ENCODE measurements at regions not wholly inside any gene's neighbourhood (a gene's known extent, or its start where the extent isn't known, plus 50 kb on each side); places are given as distances from the start of the nearest gene placed in this dataset.

- Histone ChIP-seq H2AFZ (replicated peaks; ENCODE audit: low read length, poor library complexity) (no peak overlapping the region), H2AK9ac (replicated peaks; ENCODE audit: low read depth, low read length, poor library complexity) (no peak overlapping the region), H4K5ac (ENCODE audit: low read depth, low read length) (no peak overlapping the region), H3K27ac (ENCODE audit: insufficient read depth, low read length) (no peak overlapping the region), H3K36me3 (ENCODE audit: control insufficient read depth, insufficient read depth, low read length) (no peaks in the 10 kb centered on the region), H2BK15ac (ENCODE audit: low read depth, low read length) (no peak overlapping the region), H3K4me3 (ENCODE audit: insufficient read depth, low read depth, low read length) (no peak overlapping the region), H3K9ac (ENCODE audit: low read depth, low read length) (no peak overlapping the region), H3K56ac (ENCODE audit: extremely low read depth, insufficient read depth, low read length) (no peak overlapping the region), H3K4ac (ENCODE audit: low read depth, low read length) (no peak overlapping the region), H3K27me3 (ENCODE audit: control insufficient read depth, insufficient read depth, low read length) (no peaks in the 10 kb centered on the region), H3K9me3 (ENCODE audit: control insufficient read depth, insufficient read depth, low read length) (no peaks in the 10 kb centered on the region), H2BK5ac (ENCODE audit: low read depth, low read length, poor library complexity, severe bottlenecking) (no peak overlapping the region), H3K9me1 (ENCODE audit: insufficient read depth, low read length) (peaks cover 4% of the 10 kb centered on the region), H2AK5ac (ENCODE audit: low read depth, low read length) (no peak overlapping the region), H2BK20ac (ENCODE audit: low read depth, low read length) (no peak overlapping the region), H4K20me1 (ENCODE audit: insufficient read depth, low read length) (no peaks in the 10 kb centered on the region), H3K23ac (ENCODE audit: low read depth, low read length) (no peak overlapping the region), H3K4me1 (ENCODE audit: control insufficient read depth, insufficient read depth, low read length) (peaks cover 2% of the 10 kb centered on the region; the same call in 1 of the 2 replicates), H3K4me2 (ENCODE audit: low read depth, low read length) (no peak overlapping the region), H3K14ac (replicated peaks; ENCODE audit: low read depth, low read length) (no peak overlapping the region), H3K18ac (ENCODE audit: low read depth, low read length) (no peak overlapping the region), H2BK120ac (ENCODE audit: low read depth, low read length) (no peak overlapping the region), H3K79me1 (ENCODE audit: low read depth in 1 of 2, low read length in 2 of 2) (peaks cover 0 to 2% of the 10 kb centered on the region in 2 experiments; a peak in 2 of 4 replicates), H4K8ac (ENCODE audit: low read depth in 2 of 2, low read length in 2 of 2) (no peak overlapping the region), H4K91ac (ENCODE audit: insufficient read depth, low read depth, low read length) (no peak overlapping the region)
- TF ChIP-seq MAZ (IDR thresholded peaks at IDR 0.05; ENCODE audit: borderline replicate concordance, low read depth, low read length): no peak
- TF ChIP-seq USF2 (IDR thresholded peaks at IDR 0.05; ENCODE audit: low read depth, low read length): no peak
- no peak for TF ChIP-seq SMC3 (IDR thresholded peaks at IDR 0.05; ENCODE audit: low read depth, low read length)
- TF ChIP-seq CTCF (conservative IDR thresholded peaks at IDR 0.05; ENCODE audit: low read depth, low read length): no peak
- no peak for TF ChIP-seq RAD21 (IDR thresholded peaks at IDR 0.05; ENCODE audit: low read length)
- TF ChIP-seq POLR2A (IDR thresholded peaks at IDR 0.05; ENCODE audit: low read depth, low read length): no peak
- no peak for TF ChIP-seq FOS (IDR thresholded peaks at IDR 0.05; ENCODE audit: low read depth, low read length)
- TF ChIP-seq RFX5 (IDR thresholded peaks at IDR 0.05; ENCODE audit: low read depth, low read length): no peak
- no peak for TF ChIP-seq BHLHE40 (IDR thresholded peaks at IDR 0.05; ENCODE audit: low read depth, low read length)
- TF ChIP-seq ELK1 (IDR thresholded peaks at IDR 0.05; ENCODE audit: borderline replicate concordance, low read depth, low read length): no peak
- TF ChIP-seq MAFK (IDR thresholded peaks at IDR 0.05; ENCODE audit: low read depth, low read length): no peak
- TF ChIP-seq NFE2L2 (IDR thresholded peaks at IDR 0.05; ENCODE audit: low read depth, low read length): no peak
- TF ChIP-seq RCOR1 (IDR thresholded peaks at IDR 0.05; ENCODE audit: insufficient replicate concordance, low read length): no peak
- TF ChIP-seq CEBPB (IDR thresholded peaks at IDR 0.05; ENCODE audit: low read depth, low read length): no peak
- ChIA-PET POLR2A (ENCODE audit: unreplicated experiment) (no interaction called here), CTCF (no interaction called here)
- ATAC-seq (ENCODE audit: low read depth) (no peak), DNase-seq (no peak)
- intact Hi-C loops (cut with micrococcal nuclease): no loop called here
- dilution Hi-C loops (cut with HindIII; ENCODE audit: low sequenced_read_pairs, unreplicated experiment): no loop called here
- no TSS peak for BruUV-seq (replicated peaks)
- 100% methylated on average over 2 of the region's 4 CpGs; no CpG with 5 or more reads in 1 of the 2 experiments for WGBS, 2 experiments (ENCODE audit: extremely low coverage in 2 of 2, insufficient read length in 1 of 2)
- in situ Hi-C loops (cut with MboI; ENCODE audit: low sequenced_read_pairs): no loop called here
Observed at GRCh38 chr10:114720685-114721278, 62.7 kb upstream of the ABLIM1 start.
